IPS-11a (cell line): ENCODE measurements at regions not wholly inside any gene's neighbourhood (a gene's known extent, or its start where the extent isn't known, plus 50 kb on each side); places are given as distances from the start of the nearest gene placed in this dataset.

ENCODE experiments used
- H3K4me3 ChIP-seq: one replicate; pipeline ENCODE4 v1.5.1; 2013; ENCODE audit warnings: low read depth, low read length, control low read depth

DNA sequence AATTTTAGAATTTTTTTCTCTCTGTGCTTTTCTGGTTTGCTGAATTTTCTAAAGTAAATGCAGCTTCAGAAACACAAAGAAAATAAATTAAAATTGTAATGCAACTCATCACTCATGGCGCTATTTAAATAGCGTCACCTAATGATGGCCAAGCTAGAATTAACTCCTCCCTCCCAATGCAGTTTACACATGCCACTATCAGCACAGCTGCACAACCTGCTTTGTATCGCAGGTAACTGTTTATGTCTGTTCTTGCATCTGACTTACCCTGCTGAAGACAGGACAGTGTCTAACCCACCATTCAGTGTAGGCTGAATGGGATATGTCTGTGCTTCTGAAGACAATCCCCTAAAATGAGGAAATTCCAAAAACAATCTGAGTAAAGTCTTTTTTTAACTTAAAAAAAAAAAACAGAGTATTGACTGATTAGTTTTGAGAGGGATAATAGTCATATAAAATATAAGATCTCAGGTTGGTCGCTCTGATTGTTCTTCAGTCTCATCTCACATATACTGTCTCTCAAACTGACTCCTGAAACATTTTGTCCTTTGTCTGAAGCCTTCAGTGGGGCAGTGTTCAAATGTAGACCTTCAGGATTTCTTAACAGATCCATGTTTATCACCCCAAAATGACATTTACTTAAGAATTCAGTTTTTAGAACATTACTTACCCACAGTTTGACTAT lies 271.4 kb downstream of the ZEB2 start:
- no peak overlapping the region for H3K4me3 ChIP-seq

DNA sequence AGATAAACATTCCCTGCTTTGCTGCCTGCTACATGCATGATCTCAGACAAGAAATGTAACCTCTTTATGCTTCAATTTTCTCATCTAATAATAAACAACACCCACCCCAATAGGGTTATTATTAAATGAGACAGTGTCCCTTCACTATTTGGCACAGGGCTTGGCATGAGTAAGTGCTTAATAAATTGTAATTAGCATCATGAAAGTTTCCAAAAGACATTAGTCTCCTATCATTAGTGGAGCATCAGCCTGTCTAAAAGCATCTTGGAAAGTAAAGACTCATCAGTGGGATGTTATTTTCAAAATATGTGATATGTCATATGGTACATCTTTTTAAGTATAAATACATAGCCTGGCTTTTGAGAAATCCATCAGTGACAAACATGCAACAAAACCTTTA lies 275.0 kb downstream of the ZEB2 start:
- H3K4me3 ChIP-seq, result no peak overlapping the region

DNA sequence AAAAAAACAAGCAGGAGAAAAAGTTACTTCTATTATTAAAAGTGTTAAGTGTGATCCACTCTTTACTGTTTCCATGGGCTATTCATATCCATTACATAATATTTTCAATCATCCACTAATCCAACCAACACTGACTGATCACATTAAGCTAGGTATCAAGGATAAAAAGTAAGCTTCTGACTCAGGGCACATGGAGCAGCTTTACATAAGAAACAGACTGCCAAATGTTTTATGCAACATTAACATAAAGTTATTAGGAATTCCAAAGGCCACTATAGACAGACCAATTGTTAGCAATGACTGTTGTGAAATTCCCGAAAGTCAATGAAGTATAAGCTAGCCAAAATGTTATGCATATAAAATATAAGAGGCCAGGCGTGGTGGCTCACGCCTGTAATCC lies 277.6 kb downstream of the ZEB2 start:
- no peak overlapping the region for H3K4me3 ChIP-seq

DNA sequence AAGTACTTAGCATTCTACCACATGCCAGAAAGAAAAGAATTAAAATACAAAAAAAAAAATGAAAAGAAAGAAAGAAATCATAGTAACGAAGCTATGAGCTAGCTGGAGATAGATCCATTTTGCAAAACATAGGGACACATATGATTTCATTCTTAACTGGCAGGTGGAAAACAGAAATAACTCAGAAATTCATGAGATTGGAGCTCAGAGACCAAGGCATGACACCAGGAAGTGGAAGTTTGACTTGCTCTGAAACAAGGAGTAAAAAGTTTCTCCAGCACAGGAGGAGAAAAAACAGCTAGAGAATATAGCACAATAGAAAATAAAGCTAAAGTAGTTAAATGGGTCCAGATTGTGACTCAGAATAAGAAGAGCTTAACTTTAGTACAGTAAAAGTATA lies 278.1 kb downstream of the ZEB2 start:
- H3K4me3 ChIP-seq, result no peak overlapping the region

DNA sequence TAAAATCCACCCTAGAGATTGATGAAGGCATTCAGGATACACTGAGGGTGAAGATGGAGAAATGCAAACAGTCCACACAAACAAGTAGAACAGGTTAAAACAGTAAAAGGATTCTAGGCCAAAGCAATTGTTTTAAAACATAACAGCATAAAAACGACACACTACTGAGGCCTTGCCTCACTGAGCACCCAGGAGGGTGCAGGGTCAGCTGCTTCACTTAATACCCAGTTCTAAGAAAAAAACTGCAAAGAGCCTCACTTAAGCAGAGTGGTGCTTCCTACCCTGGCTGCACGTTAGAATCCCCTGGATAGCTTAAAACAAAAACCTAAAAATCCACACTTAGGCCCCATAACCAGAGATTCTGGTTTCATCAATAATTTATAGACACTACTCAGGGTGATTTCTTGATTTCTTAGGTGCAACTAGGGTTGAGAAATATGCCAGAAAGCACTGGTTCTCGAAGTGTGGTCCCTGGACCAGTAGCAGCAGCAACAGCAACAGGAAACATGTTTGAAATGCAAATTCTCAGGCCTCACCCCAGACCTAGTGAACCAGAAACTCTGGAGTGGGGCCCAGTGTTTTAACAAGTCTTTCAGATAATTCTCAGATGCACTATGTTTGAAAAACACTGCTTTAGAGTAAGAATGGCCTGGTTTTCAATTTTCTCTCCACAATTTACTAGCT lies 279.1 kb downstream of the ZEB2 start:
- no peak overlapping the region for H3K4me3 ChIP-seq

DNA sequence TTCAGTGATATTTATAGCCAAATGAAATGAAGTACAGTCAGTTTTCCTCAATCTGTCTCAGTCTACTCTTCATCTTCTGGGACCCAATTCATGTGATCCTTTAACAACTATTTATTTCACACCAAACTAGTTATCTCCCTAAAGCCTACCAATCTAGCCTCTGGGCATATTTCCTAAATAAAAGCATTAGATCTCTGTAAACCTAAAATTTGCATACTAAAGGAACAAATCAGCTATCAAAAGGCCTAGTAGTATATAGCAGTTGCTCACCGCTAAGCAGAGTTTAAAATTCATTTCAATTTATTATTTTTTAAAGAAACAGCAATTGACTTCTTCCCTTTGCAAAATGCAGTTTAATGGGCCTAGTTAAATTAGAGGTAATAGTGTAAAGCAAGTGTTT lies 280.2 kb downstream of the ZEB2 start:
- no peak overlapping the region for H3K4me3 ChIP-seq

DNA sequence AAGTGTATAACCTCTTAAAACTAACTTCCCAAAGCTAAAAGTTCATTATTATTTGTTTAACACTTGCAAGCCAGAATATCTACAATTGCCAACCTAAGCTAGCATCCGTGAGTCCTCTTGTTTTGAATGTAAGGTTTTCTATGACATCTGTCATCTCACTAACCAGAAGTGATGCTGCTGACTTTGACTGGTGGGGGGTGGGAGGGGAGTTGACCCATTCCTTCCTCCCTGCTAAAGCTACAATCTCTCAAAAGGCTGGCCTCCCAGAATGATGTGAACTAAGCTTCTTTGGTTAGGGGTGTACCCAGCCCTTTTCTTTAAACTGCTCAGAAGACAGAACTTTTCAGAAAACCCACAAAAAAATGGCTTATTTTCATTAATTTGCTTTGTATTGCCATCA lies 280.6 kb downstream of the ZEB2 start:
- no peak overlapping the region for H3K4me3 ChIP-seq

DNA sequence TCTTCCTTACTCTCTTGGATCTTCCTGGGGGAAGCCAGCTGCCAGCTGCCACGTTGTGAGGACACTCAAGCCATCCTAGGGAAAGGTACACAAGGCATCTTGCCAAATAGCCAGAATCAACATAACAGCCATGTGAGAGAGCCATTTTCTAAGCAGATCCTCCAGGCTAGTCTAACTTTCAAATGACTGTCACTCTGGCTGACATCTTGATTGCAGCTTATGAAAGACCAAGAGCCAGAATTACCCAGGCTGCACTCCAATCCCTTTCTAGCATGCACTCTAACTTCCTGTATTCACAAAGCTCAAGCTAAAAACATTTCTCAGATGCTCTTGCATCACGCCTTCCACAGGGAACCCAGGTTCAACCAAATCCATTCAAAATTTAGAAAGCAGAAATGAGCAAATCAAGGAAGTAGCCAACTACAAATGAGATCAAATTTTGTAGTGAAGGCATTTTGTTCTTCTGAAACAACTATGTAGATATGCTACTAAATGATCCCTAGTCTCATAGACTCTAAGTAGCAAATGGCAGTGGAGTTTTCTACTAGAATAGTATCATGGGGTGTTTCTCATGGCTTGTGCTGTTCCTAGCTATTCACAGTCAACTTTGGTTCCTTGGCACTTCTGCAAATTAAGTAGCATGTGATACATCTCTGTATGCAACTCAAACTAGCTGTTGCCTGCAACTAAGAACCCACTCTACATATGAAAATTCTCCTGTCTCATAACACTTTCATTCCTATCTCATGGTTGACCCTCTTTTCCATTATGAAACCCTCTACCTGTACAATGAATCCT lies 281.9 kb downstream of the ZEB2 start:
- H3K4me3 ChIP-seq, result no peak overlapping the region

DNA sequence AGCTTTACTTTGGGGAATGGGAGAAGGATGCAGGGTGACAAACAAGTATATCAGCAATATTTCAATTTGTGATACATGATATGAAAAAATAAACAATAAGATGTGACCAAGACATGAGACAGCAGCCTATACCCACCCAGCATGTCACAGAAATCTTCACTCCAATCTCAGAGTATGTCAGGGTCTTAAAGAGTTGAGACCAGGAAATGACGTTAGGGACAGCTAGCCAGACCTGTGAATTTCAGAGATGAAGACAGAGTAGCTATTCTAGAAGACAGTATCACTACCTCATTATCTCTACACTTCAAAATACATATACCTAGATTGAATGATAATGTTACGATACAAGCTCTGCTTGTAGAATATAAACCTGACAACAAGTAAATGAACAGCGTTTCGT lies 282.8 kb downstream of the ZEB2 start:
- no peak overlapping the region for H3K4me3 ChIP-seq

DNA sequence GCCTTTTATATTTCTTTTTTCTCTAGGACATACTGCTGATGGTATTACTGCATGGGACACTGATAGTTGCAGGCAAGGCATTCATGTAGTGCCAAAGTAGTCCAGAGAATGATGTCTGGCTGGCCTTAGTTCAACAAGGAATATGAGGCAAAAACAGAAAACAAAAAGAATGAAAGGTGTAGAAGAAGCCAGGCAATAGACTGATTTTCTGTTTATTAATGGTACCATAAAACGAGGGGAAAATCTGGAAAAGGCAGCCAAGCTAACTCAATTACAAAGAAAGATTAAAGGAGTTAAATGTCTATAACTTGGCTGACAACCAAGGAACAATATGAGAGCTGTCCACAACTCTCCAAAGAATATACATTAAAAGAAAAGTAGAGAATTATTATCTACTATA lies 284.9 kb downstream of the ZEB2 start:
- H3K4me3 ChIP-seq, result no peak overlapping the region

DNA sequence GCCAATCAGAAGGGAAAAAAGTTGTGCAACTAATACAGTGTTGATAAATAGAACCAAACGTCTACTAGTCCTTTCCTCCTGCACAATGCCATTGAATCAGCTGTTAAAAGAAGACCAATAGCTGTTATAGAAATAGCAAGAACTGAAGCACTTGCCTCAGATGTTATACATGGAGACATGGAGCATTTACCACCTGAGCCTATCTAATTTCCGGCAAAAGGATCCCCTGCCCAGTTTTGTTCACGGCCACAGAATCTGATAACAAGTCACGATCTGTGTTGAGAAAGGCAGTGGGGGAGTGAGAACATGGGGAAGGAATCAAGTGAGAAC lies 285.4 kb downstream of the ZEB2 start:
- H3K4me3 ChIP-seq, result no peak overlapping the region

DNA sequence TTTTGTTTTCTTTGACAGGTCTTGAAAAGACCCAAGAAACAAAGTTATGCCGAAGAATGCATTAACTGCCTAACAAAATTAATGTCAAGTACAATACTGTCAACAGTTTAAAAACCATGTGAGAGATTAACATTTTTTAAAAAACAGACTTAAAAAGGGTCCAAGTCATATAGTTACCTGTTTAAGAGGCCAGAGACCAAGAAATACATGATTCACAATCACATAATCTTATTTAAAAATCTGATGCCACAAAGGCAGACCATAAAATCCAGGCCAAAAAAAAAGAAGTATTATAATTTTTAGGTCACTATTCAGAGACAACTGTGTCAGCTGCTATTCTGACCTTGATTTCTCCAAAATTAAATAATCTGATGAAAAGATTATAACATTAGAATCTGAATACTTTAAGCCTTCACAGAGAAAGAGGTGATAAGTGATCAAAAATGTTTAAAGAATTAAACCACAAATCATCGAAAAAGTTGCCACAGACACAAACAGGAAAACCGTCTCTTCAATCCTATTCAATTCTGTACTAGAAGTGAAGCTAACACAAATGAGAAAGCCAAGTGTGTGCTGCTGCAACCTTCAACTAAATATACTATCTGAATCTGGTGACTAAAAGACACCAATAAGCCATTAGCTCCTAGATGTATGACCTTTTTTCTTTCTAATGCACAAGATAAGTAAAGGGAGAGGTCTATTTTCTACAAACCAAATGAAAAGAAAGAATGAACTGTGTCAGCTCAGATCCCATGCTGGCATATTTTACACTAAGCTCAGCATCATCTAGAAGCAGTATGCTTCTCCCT lies 286.0 kb downstream of the ZEB2 start:
- no peak overlapping the region for H3K4me3 ChIP-seq

DNA sequence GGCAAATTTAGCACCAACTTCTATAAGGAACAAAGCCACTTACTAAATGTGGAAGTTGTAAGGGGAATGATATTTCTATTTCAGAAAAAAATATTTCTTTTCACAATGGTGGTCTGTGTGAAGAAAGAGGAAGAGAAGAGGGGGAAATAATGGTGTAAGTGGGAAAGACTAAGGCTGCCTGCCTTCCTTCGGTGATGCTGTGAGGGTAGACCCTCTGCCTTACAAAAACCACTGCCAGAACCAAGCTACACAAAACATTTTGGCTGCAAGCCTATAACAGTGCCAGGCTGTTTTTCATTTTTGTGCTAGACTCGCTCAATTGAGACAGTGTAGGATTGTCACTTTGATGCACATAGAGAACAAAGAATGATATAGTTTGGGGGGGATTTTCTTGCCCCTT lies 286.6 kb downstream of the ZEB2 start:
- no peak overlapping the region for H3K4me3 ChIP-seq

DNA sequence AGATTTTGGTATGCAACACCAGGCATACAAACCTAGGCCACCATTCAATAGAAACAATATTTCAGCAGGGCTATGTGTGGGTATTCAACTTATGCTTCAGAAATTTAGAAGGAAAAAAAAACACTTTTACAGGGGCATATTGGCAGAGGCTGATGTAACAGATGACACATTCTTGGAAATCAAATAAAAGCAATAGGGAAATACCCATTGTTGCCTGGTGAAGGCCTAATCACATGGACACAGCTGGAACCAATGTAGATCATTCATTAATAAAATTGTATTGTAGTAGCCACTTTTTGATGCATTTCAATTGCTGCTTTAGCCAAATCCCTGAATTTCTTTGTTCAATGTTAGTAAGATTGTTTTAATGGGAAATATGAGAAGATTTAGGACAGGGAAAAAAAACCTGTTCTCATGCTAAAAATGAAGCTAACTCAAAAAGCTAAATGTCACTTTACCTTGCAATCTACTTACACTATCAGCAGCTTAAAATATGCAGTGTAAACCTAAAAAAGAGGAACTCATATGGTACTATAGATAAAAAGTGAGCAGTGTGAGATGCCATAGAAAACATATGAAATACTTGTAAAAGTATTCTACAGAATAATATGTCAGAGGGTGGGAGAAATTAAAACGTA lies 289.4 kb downstream of the ZEB2 start:
- no peak overlapping the region for H3K4me3 ChIP-seq

DNA sequence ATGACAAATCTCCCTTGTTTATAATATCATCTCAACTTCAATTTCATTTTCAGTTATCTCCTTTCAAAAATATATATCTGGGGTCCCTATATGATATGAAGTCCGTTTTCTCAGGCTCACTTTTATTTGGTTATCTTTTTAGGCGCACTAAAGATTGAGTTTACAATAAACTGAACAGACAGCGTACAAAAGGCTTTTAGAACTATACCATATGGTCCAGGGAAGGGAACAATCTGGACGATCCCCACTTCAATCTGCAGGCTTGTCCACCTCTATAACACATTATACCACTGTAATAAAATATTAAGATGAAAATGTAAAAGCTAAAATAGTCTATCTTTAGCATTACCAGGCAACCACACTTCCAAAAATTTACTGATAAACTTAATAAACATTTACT lies 289.9 kb downstream of the ZEB2 start:
- H3K4me3 ChIP-seq, result no peak overlapping the region

DNA sequence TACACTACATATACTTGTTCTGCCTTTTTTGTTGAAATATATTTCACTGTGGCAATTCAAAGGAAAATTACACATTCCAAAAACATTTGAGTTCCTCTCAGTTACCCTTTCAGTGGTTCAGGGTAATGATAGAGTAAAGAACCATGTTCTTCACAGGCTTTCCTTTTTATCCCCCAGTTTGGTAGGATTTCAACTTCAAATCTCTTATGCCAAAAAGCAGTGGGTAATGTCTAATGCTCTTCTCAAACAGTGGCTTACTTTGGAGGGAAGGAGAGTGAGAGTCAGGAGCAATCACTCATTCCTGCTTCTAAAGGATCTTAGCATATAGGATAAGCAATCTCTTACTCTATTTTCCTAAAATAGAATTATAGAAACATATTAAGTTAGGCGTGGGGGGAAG lies 290.6 kb downstream of the ZEB2 start:
- H3K4me3 ChIP-seq, result no peak overlapping the region

DNA sequence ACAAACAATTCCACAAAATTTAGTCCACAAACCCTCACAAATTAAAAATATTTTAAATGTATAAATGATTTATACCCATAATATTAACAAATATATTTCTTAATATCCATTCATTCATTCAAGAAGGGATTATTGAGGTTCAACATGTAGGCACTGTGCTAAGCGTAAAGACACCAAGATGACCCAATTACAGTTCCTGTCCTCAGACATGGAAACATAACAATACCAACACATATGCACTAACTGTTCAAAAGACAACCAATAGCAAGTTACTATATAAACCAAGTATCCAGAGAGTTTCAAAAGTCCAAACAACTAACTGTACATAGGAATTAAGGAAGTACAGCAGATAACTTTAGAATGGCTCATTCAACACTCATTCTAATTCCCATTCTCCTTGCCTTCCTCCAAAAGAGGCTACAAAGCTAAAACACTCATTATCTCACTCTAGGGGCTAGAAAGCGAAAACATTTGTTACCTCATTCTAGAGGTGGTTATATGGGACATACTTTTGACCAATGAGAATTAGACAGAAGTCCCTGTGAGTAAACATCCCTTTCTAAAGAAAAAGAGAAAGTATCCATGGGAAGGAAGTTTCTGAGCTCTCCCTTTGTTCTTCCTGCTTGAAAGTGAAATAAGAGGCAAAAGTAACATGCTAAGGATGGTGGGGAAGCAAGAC lies 292.4 kb downstream of the ZEB2 start:
- H3K4me3 ChIP-seq, result no peak overlapping the region

DNA sequence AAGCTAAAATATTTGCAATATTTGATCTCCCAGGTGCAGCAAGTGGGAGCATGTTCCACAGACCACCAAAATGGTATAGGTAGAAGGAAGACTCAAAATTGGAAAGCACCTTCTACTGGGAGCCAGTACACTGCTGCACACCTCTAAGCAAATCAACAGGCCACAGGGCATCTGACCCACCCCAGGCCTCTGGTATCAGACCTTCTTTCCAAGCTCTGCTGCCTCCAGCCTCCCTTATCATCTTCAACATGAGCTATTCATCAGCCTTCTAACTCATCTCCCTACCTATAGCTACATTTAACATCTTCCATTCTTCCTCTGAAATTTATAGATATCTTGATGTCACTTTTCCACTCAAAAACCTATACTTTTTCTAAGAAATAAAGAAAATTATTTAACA lies 294.8 kb downstream of the ZEB2 start:
- H3K4me3 ChIP-seq, result no peak overlapping the region

DNA sequence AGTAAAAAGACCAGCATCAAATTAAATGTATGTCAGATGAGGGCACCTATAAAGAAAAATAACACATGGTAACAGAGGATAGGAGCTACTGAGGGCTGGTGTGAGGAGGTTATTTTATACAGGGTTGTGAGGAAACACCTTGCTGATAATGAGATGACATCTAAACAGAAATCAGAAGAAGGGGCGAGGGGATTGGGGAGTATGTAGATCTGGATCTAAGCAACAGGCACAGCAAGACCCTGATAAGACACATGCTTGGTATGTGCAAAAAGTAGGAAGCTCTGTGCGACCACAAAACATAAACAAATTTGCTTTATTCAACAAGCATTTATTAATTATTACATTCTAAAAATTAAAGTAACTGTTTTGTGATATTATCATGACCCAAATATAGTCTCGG lies 295.4 kb downstream of the ZEB2 start:
- no peak overlapping the region for H3K4me3 ChIP-seq

DNA sequence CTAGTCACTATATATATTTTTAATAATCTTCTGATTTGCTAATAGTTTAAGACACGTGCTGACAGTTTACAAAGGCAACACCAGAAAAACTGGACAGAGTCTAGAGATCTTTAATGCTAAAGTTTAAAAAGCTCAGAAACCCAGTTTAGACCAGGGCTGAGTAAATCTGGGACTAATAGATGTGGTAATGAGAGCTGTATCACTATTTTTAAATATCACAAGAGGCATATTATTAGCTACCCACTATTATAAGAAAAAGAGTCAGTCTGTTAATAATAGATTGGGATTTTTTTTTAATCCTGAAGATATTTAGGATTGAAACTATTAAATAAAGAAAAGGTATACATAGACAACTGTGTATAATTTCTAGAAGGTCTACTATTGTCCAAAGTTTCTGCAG lies 299.9 kb downstream of the ZEB2 start:
- no peak overlapping the region for H3K4me3 ChIP-seq
